Activated naive CD4-positive, alpha-beta T cell treated with anti-CD3 and anti-CD28 coated beads, Interleukin-2, amount 10 ng/mL, durations not matched to agents 7 days and 5 days (primary cell): ENCODE measurements at regions not wholly inside any gene's neighbourhood (a gene's known extent, or its start where the extent isn't known, plus 50 kb on each side); places are given as distances from the start of the nearest gene placed in this dataset.

Experiments
- CTCF ChIA-PET: fragments of 350-600 bp; sonication (Branson Sonifier 250); formaldehyde crosslinking; loops from one replicate; lab custom pipeline; 2021; ENCODE audit warnings: antibody characterized with exemption; lab: Charles Lee
- DNase-seq: peaks from one replicate; pipeline ENCODE4 v3.0.0-alpha.2; 2020
- H3K27ac Mint-ChIP-seq: one replicate; pipeline ENCODE4 v1.8.0; 2021; ENCODE audit warnings: mild to moderate bottlenecking, moderate library complexity, mixed read lengths
- H3K27me3 Mint-ChIP-seq: one replicate; pipeline ENCODE4 v1.8.0; 2021; ENCODE audit warnings: mild to moderate bottlenecking, mixed read lengths
- H3K36me3 Mint-ChIP-seq: one replicate; pipeline ENCODE4 v1.8.0; 2021; ENCODE audit warnings: mixed read lengths
- H3K4me1 Mint-ChIP-seq: one replicate; pipeline ENCODE4 v1.8.0; 2021; ENCODE audit warnings: mixed read lengths
- H3K4me3 Mint-ChIP-seq: one replicate; pipeline ENCODE4 v1.8.0; 2021; ENCODE audit warnings: mild to moderate bottlenecking, moderate library complexity, mixed read lengths
- H3K9me3 Mint-ChIP-seq: one replicate; pipeline ENCODE4 v1.8.0; 2021; ENCODE audit warnings: mixed read lengths

DNA sequence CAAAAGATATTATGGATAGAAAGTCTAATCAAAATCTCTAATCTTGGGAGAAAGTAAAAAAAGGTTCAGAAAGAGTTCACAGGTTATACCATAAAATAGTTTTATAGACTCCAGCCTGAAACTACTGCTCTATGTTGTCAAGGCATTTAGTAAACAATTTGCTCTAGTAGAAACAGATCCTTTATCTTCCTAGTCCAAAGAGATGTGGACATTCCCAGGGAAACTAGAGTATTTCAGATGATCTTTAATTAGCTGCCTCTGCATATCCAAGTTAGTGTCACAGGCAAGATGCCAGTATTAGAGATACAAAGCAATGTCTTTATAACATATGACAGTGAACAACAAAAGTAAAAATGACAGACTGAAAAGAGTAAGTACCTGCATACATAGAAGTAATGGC is 708.6 kb downstream of the CCDC85A start:
- Mint-ChIP-seq H3K4me3 (no peak overlapping the region), H3K9me3 (peaks cover 4% of the 10 kb centered on the region), H3K4me1 (no peaks in the 10 kb centered on the region), H3K27ac (no peak overlapping the region), H3K27me3 (no peaks in the 10 kb centered on the region), H3K36me3 (no peaks in the 10 kb centered on the region)
- DNase-seq = no peak
- CTCF ChIA-PET = no interaction called here

DNA sequence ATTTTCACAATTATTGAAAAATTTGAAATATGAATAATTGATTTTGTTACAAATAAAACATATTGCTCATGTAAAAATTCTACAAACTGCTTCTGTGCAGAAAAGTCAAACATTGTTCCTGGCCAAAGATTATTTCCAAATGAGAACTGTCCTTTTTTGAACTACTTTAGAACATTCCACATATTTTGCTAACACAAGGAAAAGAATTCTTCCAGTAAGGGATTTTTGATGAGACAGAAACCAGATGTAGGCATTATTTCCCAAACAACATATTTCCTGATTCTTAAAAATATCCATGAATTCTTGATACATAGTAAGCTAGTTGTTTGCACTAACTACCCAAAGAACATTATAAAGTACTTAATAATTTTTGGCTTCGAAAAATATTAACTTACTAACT is 715.2 kb downstream of the CCDC85A start:
- H3K4me1 Mint-ChIP-seq = no peaks in the 10 kb centered on the region
- CTCF ChIA-PET = no interaction called here
- no peaks in the 10 kb centered on the region for H3K27me3 Mint-ChIP-seq
- DNase-seq = no peak
- no peak overlapping the region for H3K27ac Mint-ChIP-seq
- no peaks in the 10 kb centered on the region for H3K36me3 Mint-ChIP-seq
- H3K4me3 Mint-ChIP-seq = no peak overlapping the region
- H3K9me3 Mint-ChIP-seq = peaks cover 1% of the 10 kb centered on the region

- CTCF ChIA-PET = no interaction called here
- H3K4me1 Mint-ChIP-seq = no peaks in the 10 kb centered on the region
- H3K36me3 Mint-ChIP-seq = no peaks in the 10 kb centered on the region
- no peak overlapping the region for H3K27ac Mint-ChIP-seq
- H3K4me3 Mint-ChIP-seq = no peak overlapping the region
- no peak for DNase-seq
- no peaks in the 10 kb centered on the region for H3K27me3 Mint-ChIP-seq
- H3K9me3 Mint-ChIP-seq = peaks cover 17% of the 10 kb centered on the region
Measured at GRCh38 chr2:56912490-56912889, 728.7 kb downstream of the CCDC85A start.

- no peaks in the 10 kb centered on the region for H3K27me3 Mint-ChIP-seq
- CTCF ChIA-PET = interaction anchor here (0.6 kb wide), 1 partner anchor 827 kb away, joined by 4 read pairs; no protein-coding TSS in a partner anchor
Measured at GRCh38 chr2:56918790-56919189, 735.0 kb downstream of the CCDC85A start.

GRCh38 chr2:56933976-56934375 is 750.2 kb downstream of the CCDC85A start:
- no peak overlapping the region for H3K4me3 Mint-ChIP-seq
- H3K4me1 Mint-ChIP-seq = no peaks in the 10 kb centered on the region
- H3K36me3 Mint-ChIP-seq = no peaks in the 10 kb centered on the region
- H3K9me3 Mint-ChIP-seq = peaks cover 5% of the 10 kb centered on the region
- H3K27me3 Mint-ChIP-seq = no peaks in the 10 kb centered on the region
- H3K27ac Mint-ChIP-seq = no peak overlapping the region
- CTCF ChIA-PET = no interaction called here
- DNase-seq = no peak

More at GRCh38 chr2:56918790-56919189, 735.0 kb downstream of the CCDC85A start:
- Mint-ChIP-seq H3K36me3 (no peaks in the 10 kb centered on the region), H3K9me3 (peaks cover 26% of the 10 kb centered on the region), H3K4me1 (no peaks in the 10 kb centered on the region), H3K4me3 (no peak overlapping the region), H3K27ac (no peak overlapping the region)
- DNase-seq = no peak

DNA sequence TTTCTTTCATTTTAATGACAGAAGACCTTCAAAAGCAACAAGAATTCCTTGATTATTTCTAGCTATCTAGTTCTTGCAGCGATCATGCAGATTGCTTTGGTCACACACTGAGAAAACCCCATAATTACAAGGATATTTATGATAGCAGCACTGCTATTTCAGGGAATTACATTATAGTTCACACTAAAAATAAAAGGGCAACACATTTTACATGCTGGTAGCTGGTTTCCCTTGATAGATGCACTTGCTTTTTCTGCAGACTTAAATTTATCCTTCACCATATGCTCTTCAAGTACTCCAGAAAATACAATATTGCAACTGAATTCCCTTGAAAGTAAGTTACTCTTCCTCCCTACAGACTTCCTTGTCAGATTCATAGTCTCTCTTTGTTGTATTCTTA is 751.1 kb downstream of the CCDC85A start:
- Mint-ChIP-seq H3K27ac (no peak overlapping the region), H3K36me3 (no peaks in the 10 kb centered on the region), H3K4me3 (no peak overlapping the region), H3K4me1 (no peaks in the 10 kb centered on the region), H3K9me3 (peaks cover 1% of the 10 kb centered on the region), H3K27me3 (no peaks in the 10 kb centered on the region)
- CTCF ChIA-PET = no interaction called here
- no peak for DNase-seq

- H3K27me3 Mint-ChIP-seq = no peaks in the 10 kb centered on the region
- H3K9me3 Mint-ChIP-seq = peaks cover 8% of the 10 kb centered on the region
- CTCF ChIA-PET = no interaction called here
Measured at GRCh38 chr2:56940054-56940453, 756.3 kb downstream of the CCDC85A start.

GRCh38 chr2:56952871-56953270 is 769.1 kb downstream of the CCDC85A start:
- Mint-ChIP-seq H3K27me3 (no peaks in the 10 kb centered on the region), H3K4me3 (no peak overlapping the region), H3K36me3 (no peaks in the 10 kb centered on the region), H3K9me3 (peaks cover 22% of the 10 kb centered on the region), H3K27ac (no peak overlapping the region), H3K4me1 (no peaks in the 10 kb centered on the region)
- CTCF ChIA-PET = no interaction called here
- DNase-seq = no peak

More at GRCh38 chr2:56940054-56940453, 756.3 kb downstream of the CCDC85A start:
- Mint-ChIP-seq H3K36me3 (no peaks in the 10 kb centered on the region), H3K4me1 (no peaks in the 10 kb centered on the region), H3K4me3 (no peak overlapping the region), H3K27ac (no peak overlapping the region)
- DNase-seq = no peak

GRCh38 chr2:56960581-56960980 is 776.8 kb downstream of the CCDC85A start:
- CTCF ChIA-PET = no interaction called here
- no peaks in the 10 kb centered on the region for H3K36me3 Mint-ChIP-seq
- no peak overlapping the region for H3K4me3 Mint-ChIP-seq
- DNase-seq = no peak
- H3K9me3 Mint-ChIP-seq = peaks cover 6% of the 10 kb centered on the region
- H3K27ac Mint-ChIP-seq = no peak overlapping the region
- H3K27me3 Mint-ChIP-seq = no peaks in the 10 kb centered on the region
- no peaks in the 10 kb centered on the region for H3K4me1 Mint-ChIP-seq

DNA sequence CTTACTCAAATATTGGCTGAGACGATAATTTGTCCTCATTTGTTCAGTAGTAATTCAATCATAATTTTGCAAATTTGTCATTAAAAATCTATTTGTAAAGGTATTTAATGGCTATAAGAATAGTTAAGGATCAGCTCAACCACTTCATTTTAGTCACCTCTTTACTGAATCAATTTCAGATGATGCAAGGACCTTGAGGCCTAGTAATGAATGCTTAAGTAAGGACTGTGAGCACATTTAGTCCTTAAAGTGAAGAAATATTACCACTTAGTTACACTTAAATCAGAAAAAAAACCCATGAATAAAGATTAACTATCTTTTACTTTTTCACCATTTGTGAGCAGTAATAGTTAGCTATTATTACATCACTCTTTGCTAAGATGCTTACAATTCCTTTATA is 778.9 kb downstream of the CCDC85A start:
- no peak overlapping the region for H3K27ac Mint-ChIP-seq
- peaks cover 8% of the 10 kb centered on the region for H3K9me3 Mint-ChIP-seq
- H3K4me3 Mint-ChIP-seq = no peak overlapping the region
- DNase-seq = no peak
- no peaks in the 10 kb centered on the region for H3K36me3 Mint-ChIP-seq
- no peaks in the 10 kb centered on the region for H3K27me3 Mint-ChIP-seq
- H3K4me1 Mint-ChIP-seq = no peaks in the 10 kb centered on the region
- CTCF ChIA-PET = no interaction called here

DNA sequence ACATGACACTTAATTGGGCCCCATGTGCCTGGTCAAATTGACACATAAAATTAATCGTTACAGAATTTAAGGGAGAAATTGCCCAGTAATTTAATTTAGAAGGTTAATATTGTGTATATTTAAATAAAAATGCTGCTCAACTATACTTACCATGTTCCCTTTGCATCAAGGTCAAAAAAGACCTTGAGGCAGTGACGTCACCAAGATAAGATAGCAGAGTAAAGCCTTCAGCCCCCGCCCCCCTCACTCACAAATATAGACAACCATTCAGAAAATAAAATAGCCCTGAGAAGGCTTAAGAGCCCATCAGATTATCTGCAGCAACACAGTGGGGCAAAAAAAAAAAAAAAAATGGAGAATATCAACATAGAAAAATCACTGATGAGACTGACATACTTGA is 785.7 kb downstream of the CCDC85A start:
- H3K27ac Mint-ChIP-seq = no peak overlapping the region
- H3K36me3 Mint-ChIP-seq = no peaks in the 10 kb centered on the region
- H3K4me1 Mint-ChIP-seq = no peaks in the 10 kb centered on the region
- H3K9me3 Mint-ChIP-seq = peaks cover 16% of the 10 kb centered on the region
- CTCF ChIA-PET = no interaction called here
- H3K4me3 Mint-ChIP-seq = no peak overlapping the region
- no peak for DNase-seq
- no peaks in the 10 kb centered on the region for H3K27me3 Mint-ChIP-seq

DNA sequence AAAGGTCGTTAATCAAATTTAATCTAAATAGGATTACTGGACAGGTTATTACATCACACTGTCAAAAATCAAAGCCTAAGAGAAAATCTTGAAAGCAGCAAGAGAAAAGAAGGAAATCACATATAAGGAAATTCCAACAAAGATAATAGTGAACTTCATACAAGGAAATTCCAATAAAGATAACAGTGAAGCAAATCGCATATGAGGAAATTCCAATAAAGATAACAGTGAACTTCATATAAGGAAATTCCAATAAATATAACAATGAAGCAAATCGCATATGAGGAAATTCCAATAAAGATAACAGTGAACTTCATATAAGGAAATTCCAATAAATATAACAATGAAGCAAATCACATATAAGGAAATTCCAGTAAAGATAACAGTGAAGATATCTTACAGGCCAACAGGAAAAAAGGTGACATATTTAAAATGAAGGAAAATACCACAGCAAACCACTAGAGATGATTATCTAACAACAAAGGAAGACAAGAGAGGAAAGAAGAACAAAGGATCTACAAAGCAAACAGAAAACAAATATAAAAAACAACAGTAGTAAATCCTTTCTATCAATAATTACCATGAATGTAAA is 787.7 kb downstream of the CCDC85A start:
- no peak overlapping the region for H3K27ac Mint-ChIP-seq
- H3K36me3 Mint-ChIP-seq = no peaks in the 10 kb centered on the region
- no peaks in the 10 kb centered on the region for H3K27me3 Mint-ChIP-seq
- H3K9me3 Mint-ChIP-seq = peaks cover 16% of the 10 kb centered on the region
- H3K4me3 Mint-ChIP-seq = no peak overlapping the region
- DNase-seq = no peak
- H3K4me1 Mint-ChIP-seq = no peaks in the 10 kb centered on the region
- CTCF ChIA-PET = no interaction called here

DNA sequence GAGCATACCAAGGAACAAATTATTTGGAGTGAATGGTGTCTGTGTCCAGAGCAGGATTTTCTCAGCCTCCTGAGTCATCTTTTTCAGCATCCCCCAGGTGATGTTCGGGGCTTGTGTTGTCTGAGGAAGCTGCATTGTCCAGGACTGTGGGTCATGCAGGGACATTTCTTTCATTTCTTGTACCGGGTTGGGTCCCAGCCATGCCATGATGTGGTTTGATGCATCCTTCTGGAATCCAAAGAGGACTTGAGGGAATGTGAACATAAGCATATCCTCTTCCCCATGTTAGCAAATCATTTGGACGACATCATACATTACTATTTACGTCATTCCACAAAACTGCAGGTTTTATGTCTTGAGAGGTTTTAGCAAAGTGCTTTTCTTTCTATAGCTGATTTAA is 797.8 kb downstream of the CCDC85A start:
- CTCF ChIA-PET = no interaction called here
- no peak overlapping the region for H3K27ac Mint-ChIP-seq
- H3K9me3 Mint-ChIP-seq = peaks cover 27% of the 10 kb centered on the region
- H3K36me3 Mint-ChIP-seq = no peaks in the 10 kb centered on the region
- H3K27me3 Mint-ChIP-seq = no peaks in the 10 kb centered on the region
- no peak overlapping the region for H3K4me3 Mint-ChIP-seq
- no peak for DNase-seq
- H3K4me1 Mint-ChIP-seq = no peaks in the 10 kb centered on the region

DNA sequence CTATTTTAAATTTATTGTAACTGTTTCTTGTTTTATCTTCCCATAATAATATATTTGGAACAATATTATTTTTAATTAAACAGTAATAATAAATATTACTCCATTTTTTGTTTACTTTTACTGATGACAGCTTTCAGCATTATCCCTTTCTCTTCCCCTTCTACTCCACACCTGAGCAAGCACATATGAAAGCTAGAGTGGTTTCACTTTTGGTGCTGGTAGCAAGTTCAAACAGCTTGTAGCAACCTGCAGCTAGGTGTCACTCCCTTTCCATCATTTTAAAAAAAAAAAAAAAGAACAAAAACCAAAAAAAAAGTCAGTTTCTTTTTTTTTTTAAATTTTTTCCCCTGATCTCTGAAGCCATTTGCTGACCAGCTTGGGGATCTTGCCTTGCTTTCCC is 801.8 kb downstream of the CCDC85A start:
- H3K4me3 Mint-ChIP-seq = no peak overlapping the region
- CTCF ChIA-PET = no interaction called here
- no peak overlapping the region for H3K27ac Mint-ChIP-seq
- H3K9me3 Mint-ChIP-seq = peaks cover 19% of the 10 kb centered on the region
- H3K4me1 Mint-ChIP-seq = no peaks in the 10 kb centered on the region
- H3K36me3 Mint-ChIP-seq = no peaks in the 10 kb centered on the region
- no peaks in the 10 kb centered on the region for H3K27me3 Mint-ChIP-seq
- DNase-seq = no peak

- no peaks in the 10 kb centered on the region for H3K27me3 Mint-ChIP-seq
- CTCF ChIA-PET = no interaction called here
- H3K4me3 Mint-ChIP-seq = no peak overlapping the region
- H3K4me1 Mint-ChIP-seq = no peaks in the 10 kb centered on the region
- DNase-seq = no peak
- H3K36me3 Mint-ChIP-seq = no peaks in the 10 kb centered on the region
- no peak overlapping the region for H3K27ac Mint-ChIP-seq
- H3K9me3 Mint-ChIP-seq = peaks cover 21% of the 10 kb centered on the region
Measured at GRCh38 chr2:57022496-57022895, 838.7 kb downstream of the CCDC85A start.
